GM12874 (cell line): ENCODE measurements at regions not wholly inside any gene's neighbourhood (a gene's known extent, or its start where the extent isn't known, plus 50 kb on each side); places are given as distances from the start of the nearest gene placed in this dataset.

ENCODE experiments used
- CTCF ChIP-seq: IDR thresholded peaks from 2 replicates; pipeline ENCODE4 v1.5.1; 2011; ENCODE audit warnings: low read depth, mild to moderate bottlenecking, control low read depth, low read length, moderate library complexity; ENCODE audit not compliant: insufficient read depth

GRCh38 chrX:968148-968965, 244.1 kb downstream of the CRLF2 start:
- no peak for TF ChIP-seq CTCF

GRCh38 chrX:966396-967070, 245.9 kb downstream of the CRLF2 start:
- no peak for TF ChIP-seq CTCF

- TF ChIP-seq CTCF: no peak
Measured at GRCh38 chrX:964831-965416, 247.5 kb downstream of the CRLF2 start.

GRCh38 chrX:960821-961220, 251.6 kb downstream of the CRLF2 start:
- TF ChIP-seq CTCF: no peak

- TF ChIP-seq CTCF: no peak
Measured at GRCh38 chrX:959595-959994, 252.9 kb downstream of the CRLF2 start.

GRCh38 chrX:953879-954482, 258.5 kb downstream of the CRLF2 start:
- TF ChIP-seq CTCF: no peak

GRCh38 chrX:952816-953215, 259.6 kb downstream of the CRLF2 start:
- no peak for TF ChIP-seq CTCF
